Activated CD4-positive, alpha-beta memory T cell treated with anti-CD3 and anti-CD28 coated beads for 36 hours (primary cell): ENCODE measurements at regions not wholly inside any gene's neighbourhood (a gene's known extent, or its start where the extent isn't known, plus 50 kb on each side); places are given as distances from the start of the nearest gene placed in this dataset.
"Not testable (repeated sequence)": the region's sequence is repeated elsewhere in the genome, so short reads cannot be mapped to it uniquely, and the experiment has no call there.

ENCODE experiments used
- CTCF ChIA-PET: fragments of 350-600 bp; sonication (Branson Sonifier 250); formaldehyde crosslinking; loops from one replicate; lab custom pipeline; 2021; ENCODE audit warnings: antibody characterized with exemption, inconsistent platforms; lab: Charles Lee
- POLR2A ChIA-PET: fragments of 350-600 bp; sonication (Branson Sonifier 250); formaldehyde crosslinking; loops from one replicate; lab custom pipeline; 2021; ENCODE audit warnings: antibody characterized with exemption; lab: Charles Lee
- DNase-seq: peaks from one replicate; pipeline ENCODE4 v3.0.0-alpha.2; 2020
- H3K27ac Mint-ChIP-seq: one replicate; pipeline ENCODE4 v1.8.0; 2021; ENCODE audit warnings: mixed read lengths
- H3K27me3 Mint-ChIP-seq: one replicate; pipeline ENCODE4 v1.8.0; 2021; ENCODE audit warnings: mixed read lengths
- H3K36me3 Mint-ChIP-seq: one replicate; pipeline ENCODE4 v1.8.0; 2021; ENCODE audit warnings: mixed read lengths
- H3K4me1 Mint-ChIP-seq: one replicate; pipeline ENCODE4 v1.8.0; 2021; ENCODE audit warnings: low read depth, mixed read lengths
- H3K4me3 Mint-ChIP-seq: one replicate; pipeline ENCODE4 v1.8.0; 2021; ENCODE audit warnings: mild to moderate bottlenecking, mixed read lengths
- H3K9me3 Mint-ChIP-seq: one replicate; pipeline ENCODE4 v1.8.0; 2021; ENCODE audit warnings: mixed read lengths
- intact Hi-C: fragments of 100-400 bp; cut with micrococcal nuclease; formaldehyde crosslinking; loops from one replicate; pipeline ENCODE4 v1.15.1; 2023

- H3K27me3 Mint-ChIP-seq: no peaks in the 10 kb centered on the region
- H3K9me3 Mint-ChIP-seq: peaks cover 4% of the 10 kb centered on the region
- H3K4me3 Mint-ChIP-seq: no peak overlapping the region
- intact Hi-C loops: no loop called here
- DNase-seq: no peak
- peaks cover 3% of the 10 kb centered on the region for H3K4me1 Mint-ChIP-seq
- no peaks in the 10 kb centered on the region for H3K36me3 Mint-ChIP-seq
- CTCF ChIA-PET: no interaction called here
- no peak overlapping the region for H3K27ac Mint-ChIP-seq
- POLR2A ChIA-PET: no interaction called here
Measured at GRCh38 chr5:68110264-68110663, 105.3 kb upstream of the PIK3R1 start.

GRCh38 chr5:68104217-68104616, 111.3 kb upstream of the PIK3R1 start:
- H3K4me3 Mint-ChIP-seq, DNase-seq, H3K27ac Mint-ChIP-seq, CTCF ChIA-PET, H3K27me3 Mint-ChIP-seq, H3K4me1 Mint-ChIP-seq, H3K36me3 Mint-ChIP-seq, intact Hi-C loops, POLR2A ChIA-PET: not testable (repeated sequence)
- peaks cover 14% of the 10 kb centered on the region for H3K9me3 Mint-ChIP-seq

GRCh38 chr5:68103297-68103696, 112.3 kb upstream of the PIK3R1 start:
- H3K36me3 Mint-ChIP-seq, H3K27ac Mint-ChIP-seq, DNase-seq, intact Hi-C loops, H3K27me3 Mint-ChIP-seq, CTCF ChIA-PET, H3K4me1 Mint-ChIP-seq, H3K4me3 Mint-ChIP-seq, POLR2A ChIA-PET: not testable (repeated sequence)
- H3K9me3 Mint-ChIP-seq: peaks cover 14% of the 10 kb centered on the region

- POLR2A ChIA-PET: no interaction called here
- Mint-ChIP-seq H3K9me3 (peaks cover 14% of the 10 kb centered on the region), H3K27ac (no peak overlapping the region), H3K4me1 (no peaks in the 10 kb centered on the region), H3K27me3 (no peaks in the 10 kb centered on the region), H3K4me3 (no peak overlapping the region), H3K36me3 (no peaks in the 10 kb centered on the region)
- CTCF ChIA-PET: no interaction called here
- intact Hi-C loops: no loop called here
- no peak for DNase-seq
Measured at GRCh38 chr5:68099327-68099726, 116.2 kb upstream of the PIK3R1 start.

- H3K27me3 Mint-ChIP-seq: no peaks in the 10 kb centered on the region
- ChIA-PET POLR2A (no interaction called here), CTCF (no interaction called here)
- intact Hi-C loops: no loop called here
- H3K4me3 Mint-ChIP-seq: no peak overlapping the region
- H3K9me3 Mint-ChIP-seq: peaks cover 4% of the 10 kb centered on the region
- no peak overlapping the region for H3K27ac Mint-ChIP-seq
- H3K36me3 Mint-ChIP-seq: no peaks in the 10 kb centered on the region
- no peak for DNase-seq
- no peaks in the 10 kb centered on the region for H3K4me1 Mint-ChIP-seq
Measured at GRCh38 chr5:68093455-68094159, 121.9 kb upstream of the PIK3R1 start.

GRCh38 chr5:68088302-68088701, 127.3 kb upstream of the PIK3R1 start:
- POLR2A ChIA-PET: no interaction called here
- Mint-ChIP-seq H3K36me3 (no peaks in the 10 kb centered on the region), H3K27ac (no peak overlapping the region), H3K4me3 (no peak overlapping the region), H3K27me3 (peaks cover 7% of the 10 kb centered on the region), H3K9me3 (no peaks in the 10 kb centered on the region), H3K4me1 (no peaks in the 10 kb centered on the region)
- CTCF ChIA-PET: no interaction called here
- intact Hi-C loops: no loop called here
- no peak for DNase-seq

GRCh38 chr5:68087866-68088265, 127.7 kb upstream of the PIK3R1 start:
- H3K4me1 Mint-ChIP-seq: no peaks in the 10 kb centered on the region
- no peaks in the 10 kb centered on the region for H3K36me3 Mint-ChIP-seq
- intact Hi-C loops: no loop called here
- H3K4me3 Mint-ChIP-seq: no peak overlapping the region
- ChIA-PET POLR2A (no interaction called here), CTCF (no interaction called here)
- H3K27ac Mint-ChIP-seq: no peak overlapping the region
- H3K9me3 Mint-ChIP-seq: no peaks in the 10 kb centered on the region
- DNase-seq: no peak
- H3K27me3 Mint-ChIP-seq: peaks cover 7% of the 10 kb centered on the region

- Mint-ChIP-seq H3K36me3 (no peaks in the 10 kb centered on the region), H3K27me3 (peaks cover 7% of the 10 kb centered on the region), H3K9me3 (no peaks in the 10 kb centered on the region), H3K4me3 (no peak overlapping the region), H3K4me1 (no peaks in the 10 kb centered on the region), H3K27ac (no peak overlapping the region)
- intact Hi-C loops: no loop called here
- ChIA-PET POLR2A (no interaction called here), CTCF (interaction anchor here (0.7 kb wide), 1 partner anchor 360 kb away, joined by 3 read pairs; no protein-coding TSS in a partner anchor)
- no peak for DNase-seq
Measured at GRCh38 chr5:68086857-68087256, 128.7 kb upstream of the PIK3R1 start.

GRCh38 chr5:68086439-68086838, 129.1 kb upstream of the PIK3R1 start:
- Mint-ChIP-seq H3K4me3 (no peak overlapping the region), H3K4me1 (no peaks in the 10 kb centered on the region), H3K27ac (no peak overlapping the region), H3K36me3 (no peaks in the 10 kb centered on the region), H3K27me3 (peaks cover 7% of the 10 kb centered on the region), H3K9me3 (no peaks in the 10 kb centered on the region)
- intact Hi-C loops: no loop called here
- ChIA-PET CTCF (interaction anchor here (0.7 kb wide), 1 partner anchor 360 kb away, joined by 3 read pairs; no protein-coding TSS in a partner anchor), POLR2A (no interaction called here)
- no peak for DNase-seq

- Mint-ChIP-seq H3K4me1 (no peaks in the 10 kb centered on the region), H3K27ac (no peak overlapping the region), H3K27me3 (peaks cover 7% of the 10 kb centered on the region), H3K4me3 (no peak overlapping the region), H3K36me3 (no peaks in the 10 kb centered on the region), H3K9me3 (no peaks in the 10 kb centered on the region)
- CTCF ChIA-PET: no interaction called here
- DNase-seq: no peak
- intact Hi-C loops: no loop called here
- POLR2A ChIA-PET: no interaction called here
Measured at GRCh38 chr5:68084396-68084795, 131.2 kb upstream of the PIK3R1 start.

- H3K9me3 Mint-ChIP-seq: no peaks in the 10 kb centered on the region
- POLR2A ChIA-PET: no interaction called here
- no peak overlapping the region for H3K27ac Mint-ChIP-seq
- CTCF ChIA-PET: no interaction called here
- H3K36me3 Mint-ChIP-seq: no peaks in the 10 kb centered on the region
- DNase-seq: no peak
- intact Hi-C loops: no loop called here
- H3K4me1 Mint-ChIP-seq: no peaks in the 10 kb centered on the region
- no peak overlapping the region for H3K4me3 Mint-ChIP-seq
- H3K27me3 Mint-ChIP-seq: peaks cover 4% of the 10 kb centered on the region
Measured at GRCh38 chr5:68080282-68081050, 135.1 kb upstream of the PIK3R1 start.

- CTCF ChIA-PET: no interaction called here
- Mint-ChIP-seq H3K27me3 (no peaks in the 10 kb centered on the region), H3K4me1 (no peaks in the 10 kb centered on the region), H3K36me3 (no peaks in the 10 kb centered on the region), H3K9me3 (no peaks in the 10 kb centered on the region), H3K27ac (no peak overlapping the region), H3K4me3 (no peak overlapping the region)
- POLR2A ChIA-PET: no interaction called here
- DNase-seq: no peak
- intact Hi-C loops: loop anchor here (10.0 kb wide), 1 partner anchor 177 kb away; no protein-coding TSS in a partner anchor
Measured at GRCh38 chr5:68077349-68077894, 138.1 kb upstream of the PIK3R1 start.
